KMS-11 (cell line): ENCODE measurements at regions not wholly inside any gene's neighbourhood (a gene's known extent, or its start where the extent isn't known, plus 50 kb on each side); places are given as distances from the start of the nearest gene placed in this dataset.

Experiments
- H2AFZ ChIP-seq: fragments of 200-600 bp; sonication (generic); 2 replicates; pipeline ENCODE4 v1.6.1; 2016; ENCODE audit warnings: antibody characterized with exemption, mixed run types, low read depth
- H3K27ac ChIP-seq: fragments of 200-600 bp; sonication (generic); 2 replicates; pipeline ENCODE4 v1.6.1; 2016; ENCODE audit warnings: mild to moderate bottlenecking, mixed run types
- H3K27me3 ChIP-seq: fragments of 200-600 bp; sonication (generic); 2 replicates; pipeline ENCODE4 v1.6.1; 2017; ENCODE audit warnings: mild to moderate bottlenecking, low read depth, mixed run types, moderate library complexity; ENCODE audit not compliant: insufficient read depth
- H3K36me3 ChIP-seq: fragments of 200-600 bp; sonication (generic); 2 replicates; pipeline ENCODE4 v1.6.1; 2017; ENCODE audit warnings: mild to moderate bottlenecking, mixed run types; ENCODE audit not compliant: insufficient read depth
- H3K4me1 ChIP-seq: fragments of 200-600 bp; sonication (generic); 2 replicates; pipeline ENCODE4 v1.6.1; 2016; ENCODE audit warnings: mild to moderate bottlenecking, low read depth, mixed run types; ENCODE audit not compliant: poor library complexity, severe bottlenecking
- H3K4me2 ChIP-seq: fragments of 200-600 bp; sonication (generic); 2 replicates; pipeline ENCODE4 v1.7.0; 2016; ENCODE audit warnings: mild to moderate bottlenecking, mixed run types
- H3K4me3 ChIP-seq: fragments of 200-600 bp; sonication (generic); IDR thresholded peaks from 2 replicates; pipeline ENCODE4 v1.6.1; 2017; ENCODE audit warnings: low read depth, low read length, mixed read lengths; ENCODE audit not compliant: insufficient read depth
- H3K79me2 ChIP-seq: fragments of 200-600 bp; sonication (generic); 2 replicates; pipeline ENCODE4 v1.6.1; 2016; ENCODE audit warnings: low read depth, mixed run types; ENCODE audit not compliant: insufficient read depth
- H3K9ac ChIP-seq: fragments of 200-600 bp; sonication (generic); 2 replicates; pipeline ENCODE4 v1.6.1; 2016; ENCODE audit warnings: mild to moderate bottlenecking, mixed run types
- H4K20me1 ChIP-seq: fragments of 200-600 bp; sonication (generic); 2 replicates; pipeline ENCODE4 v1.6.1; 2016; ENCODE audit warnings: mild to moderate bottlenecking, mixed run types; ENCODE audit not compliant: insufficient read depth
- CTCF ChIP-seq: fragments of 200-600 bp; sonication (generic); conservative IDR thresholded peaks from 2 replicates; pipeline ENCODE4 v1.6.1; 2017; ENCODE audit warnings: low read depth, mild to moderate bottlenecking, antibody characterized with exemption, low read length, moderate library complexity, mixed read lengths

GRCh38 chr2:118388771-118389170, 300.5 kb downstream of the INSIG2 start:
- no peak overlapping the region for H3K4me3 ChIP-seq
- no peaks in the 10 kb centered on the region for H4K20me1 ChIP-seq
- H3K4me2 ChIP-seq: no peak overlapping the region
- no peaks in the 10 kb centered on the region for H3K79me2 ChIP-seq
- H3K4me1 ChIP-seq: no peaks in the 10 kb centered on the region
- H3K27me3 ChIP-seq: no peaks in the 10 kb centered on the region
- no peak overlapping the region for H3K27ac ChIP-seq
- no peak overlapping the region for H3K9ac ChIP-seq
- H2AFZ ChIP-seq: no peak overlapping the region
- no peak for TF ChIP-seq CTCF
- no peaks in the 10 kb centered on the region for H3K36me3 ChIP-seq

- Histone ChIP-seq H3K36me3 (no peaks in the 10 kb centered on the region), H2AFZ (no peak overlapping the region), H4K20me1 (no peaks in the 10 kb centered on the region), H3K4me3 (no peak overlapping the region), H3K27ac (no peak overlapping the region), H3K27me3 (no peaks in the 10 kb centered on the region), H3K4me2 (no peak overlapping the region), H3K79me2 (no peaks in the 10 kb centered on the region), H3K4me1 (no peaks in the 10 kb centered on the region), H3K9ac (no peak overlapping the region)
- no peak for TF ChIP-seq CTCF
These were observed 299.2 kb downstream of the INSIG2 start for GRCh38 chr2:118387509-118387908.

- Histone ChIP-seq H3K4me1 (no peaks in the 10 kb centered on the region), H3K4me2 (no peak overlapping the region), H3K79me2 (no peaks in the 10 kb centered on the region), H3K4me3 (no peak overlapping the region), H3K36me3 (no peaks in the 10 kb centered on the region), H3K27me3 (no peaks in the 10 kb centered on the region), H3K9ac (no peak overlapping the region), H4K20me1 (no peaks in the 10 kb centered on the region), H2AFZ (no peak overlapping the region), H3K27ac (no peak overlapping the region)
- TF ChIP-seq CTCF: no peak
These were observed 298.5 kb downstream of the INSIG2 start for GRCh38 chr2:118386641-118387302.

- Histone ChIP-seq H3K36me3 (no peaks in the 10 kb centered on the region), H2AFZ (no peak overlapping the region), H3K9ac (no peak overlapping the region), H4K20me1 (no peaks in the 10 kb centered on the region), H3K27ac (no peak overlapping the region), H3K4me2 (no peak overlapping the region), H3K4me3 (no peak overlapping the region), H3K4me1 (no peaks in the 10 kb centered on the region), H3K27me3 (no peaks in the 10 kb centered on the region), H3K79me2 (no peaks in the 10 kb centered on the region)
- TF ChIP-seq CTCF: no peak
These were observed 292.8 kb downstream of the INSIG2 start for GRCh38 chr2:118380915-118381653.
